WERI-Rb-1 (cell line): ENCODE measurements at regions not wholly inside any gene's neighbourhood (a gene's known extent, or its start where the extent isn't known, plus 50 kb on each side); places are given as distances from the start of the nearest gene placed in this dataset.
A peak's percentile ranks its signal among the peaks of the same experiment; 100 is the strongest.
"Not testable (repeated sequence)": the region's sequence is repeated elsewhere in the genome, so short reads cannot be mapped to it uniquely, and the experiment has no call there.

ENCODE experiments used
- DNase-seq: peaks from one replicate; pipeline ENCODE4 v3.0.0-alpha.2; 2020
- H3K27ac ChIP-seq: fragments of 250-450 bp; sonication (Bioruptor Pico); 2 replicates; pipeline ENCODE4 v1.5.1; 2020; ENCODE audit warnings: mild to moderate bottlenecking, moderate library complexity
- H3K27me3 ChIP-seq: fragments of 250-450 bp; sonication (Bioruptor Pico); 2 replicates; pipeline ENCODE4 v1.5.1; 2021; ENCODE audit warnings: mild to moderate bottlenecking, low read depth, moderate library complexity; ENCODE audit not compliant: insufficient read depth, severe bottlenecking
- H3K36me3 ChIP-seq: fragments of 250-450 bp; sonication (Bioruptor Pico); 2 replicates; pipeline ENCODE4 v1.5.1; 2020; ENCODE audit warnings: mild to moderate bottlenecking, moderate library complexity
- H3K4me3 ChIP-seq: 2 replicates; pipeline ENCODE4 v1.5.1; 2011; ENCODE audit warnings: low read depth, mild to moderate bottlenecking, control low read depth, low read length
- H3K9me3 ChIP-seq: fragments of 250-450 bp; sonication (Bioruptor Pico); 2 replicates; pipeline ENCODE4 v1.5.1; 2021; ENCODE audit warnings: mild to moderate bottlenecking, moderate library complexity; ENCODE audit not compliant: severe bottlenecking

DNA sequence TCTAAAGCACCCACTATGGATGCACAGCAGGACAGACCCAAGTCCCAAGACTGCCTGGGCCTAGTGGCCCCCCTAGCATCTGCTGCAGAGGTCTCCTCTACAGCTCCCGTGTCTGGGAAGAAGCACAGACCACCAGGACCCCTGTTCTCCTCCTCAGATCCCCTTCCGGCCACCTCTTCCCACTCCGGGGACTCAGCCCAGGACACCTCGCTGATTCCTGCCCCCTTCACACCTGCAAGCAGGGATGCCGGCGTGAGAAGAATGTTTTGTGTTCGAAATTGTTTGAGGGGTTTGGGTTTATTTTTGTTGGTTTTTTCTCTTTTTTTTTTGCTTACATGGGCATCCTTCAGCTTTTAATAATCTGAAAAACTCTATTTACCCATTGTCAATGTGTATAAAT is 150.3 kb upstream of the C1QTNF3 start:
- not testable (repeated sequence) for H3K27me3 ChIP-seq, DNase-seq, H3K4me3 ChIP-seq, H3K36me3 ChIP-seq, H3K9me3 ChIP-seq, H3K27ac ChIP-seq

DNA sequence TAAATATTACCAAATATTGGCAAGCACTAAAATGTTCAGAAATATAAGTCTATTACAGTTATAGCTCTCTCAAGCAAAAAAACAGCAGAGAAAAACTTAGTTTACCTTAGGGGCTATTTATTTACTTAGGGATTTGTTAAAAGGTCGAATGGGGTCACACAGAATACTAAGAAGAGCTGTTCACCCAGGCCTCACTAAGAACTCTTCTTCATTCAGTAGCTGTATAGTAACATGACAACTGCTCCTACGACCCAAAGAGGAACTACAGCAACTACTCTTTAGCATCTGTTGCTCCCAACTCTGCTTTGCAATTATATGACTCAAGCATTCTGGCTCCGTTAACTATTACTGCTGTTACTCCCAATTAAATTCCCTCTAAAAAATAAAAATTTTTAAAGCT is 150.8 kb upstream of the C1QTNF3 start:
- not testable (repeated sequence) for H3K36me3 ChIP-seq, H3K27ac ChIP-seq, H3K9me3 ChIP-seq, H3K4me3 ChIP-seq, H3K27me3 ChIP-seq, DNase-seq

DNA sequence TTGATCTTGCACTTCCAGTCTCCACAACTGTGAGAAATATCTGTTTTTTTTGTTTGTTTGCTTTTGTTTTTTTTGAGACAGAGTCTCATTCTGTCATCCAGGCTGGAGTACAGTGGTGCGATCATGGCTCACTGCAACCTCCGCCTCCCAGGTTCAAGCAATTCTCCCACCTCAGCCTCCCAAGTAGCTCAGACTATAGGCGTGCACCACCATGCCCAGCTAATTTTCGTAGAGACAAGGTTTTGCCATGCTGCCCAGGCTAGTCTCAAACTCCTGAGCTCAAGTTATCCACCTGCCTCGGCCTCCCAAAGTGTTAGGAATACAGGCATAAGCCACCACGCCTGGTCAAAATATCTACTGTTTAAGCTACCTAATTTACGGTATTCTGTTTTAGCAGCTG is 153.1 kb upstream of the C1QTNF3 start:
- not testable (repeated sequence) for DNase-seq, H3K27ac ChIP-seq, H3K27me3 ChIP-seq, H3K9me3 ChIP-seq, H3K36me3 ChIP-seq, H3K4me3 ChIP-seq

DNA sequence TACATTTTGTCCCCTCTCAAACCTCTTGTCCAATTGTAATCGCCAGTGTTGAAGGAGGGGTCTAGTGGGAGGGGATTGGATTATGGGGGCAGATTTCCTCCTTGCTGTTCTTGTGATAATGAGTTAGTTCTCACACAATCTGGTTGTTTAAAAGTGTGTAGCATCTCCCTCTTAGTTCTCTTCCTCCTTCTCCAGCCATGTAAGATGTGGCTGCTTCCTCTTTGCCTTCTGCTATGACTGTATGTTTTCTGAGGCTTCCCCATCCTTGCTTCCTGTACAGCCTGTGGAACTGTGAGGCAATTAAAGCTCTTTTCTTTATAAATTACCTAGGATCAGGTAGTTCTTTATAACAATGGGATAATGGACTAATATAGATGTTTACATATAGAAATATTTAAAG is 162.3 kb upstream of the C1QTNF3 start:
- DNase-seq = not testable (repeated sequence)

DNA sequence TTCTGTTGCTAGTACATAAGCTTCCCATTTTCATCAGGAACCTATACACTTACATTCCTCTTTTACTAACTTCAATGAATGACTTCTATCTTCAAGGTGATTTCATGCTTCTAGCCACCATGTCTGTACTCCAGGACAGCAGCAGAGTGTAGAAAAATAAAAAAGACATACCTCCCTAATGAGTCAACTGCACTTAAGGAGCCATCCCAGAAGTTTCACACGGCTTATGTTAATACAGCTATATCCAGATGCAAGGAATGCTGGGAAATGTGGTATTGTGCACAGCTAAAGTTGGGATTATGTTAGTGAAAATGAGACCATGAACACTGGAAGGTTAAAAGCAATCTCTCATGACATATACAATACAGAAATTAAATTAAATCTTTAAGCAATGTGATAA is 174.4 kb upstream of the C1QTNF3 start:
- not testable (repeated sequence) for H3K4me3 ChIP-seq, H3K27me3 ChIP-seq, H3K9me3 ChIP-seq, H3K36me3 ChIP-seq, H3K27ac ChIP-seq, DNase-seq

More for the DNA sequence above, 162.3 kb upstream of the C1QTNF3 start:
- H3K27ac ChIP-seq, H3K36me3 ChIP-seq, H3K4me3 ChIP-seq, H3K9me3 ChIP-seq, H3K27me3 ChIP-seq: not testable (repeated sequence)

DNA sequence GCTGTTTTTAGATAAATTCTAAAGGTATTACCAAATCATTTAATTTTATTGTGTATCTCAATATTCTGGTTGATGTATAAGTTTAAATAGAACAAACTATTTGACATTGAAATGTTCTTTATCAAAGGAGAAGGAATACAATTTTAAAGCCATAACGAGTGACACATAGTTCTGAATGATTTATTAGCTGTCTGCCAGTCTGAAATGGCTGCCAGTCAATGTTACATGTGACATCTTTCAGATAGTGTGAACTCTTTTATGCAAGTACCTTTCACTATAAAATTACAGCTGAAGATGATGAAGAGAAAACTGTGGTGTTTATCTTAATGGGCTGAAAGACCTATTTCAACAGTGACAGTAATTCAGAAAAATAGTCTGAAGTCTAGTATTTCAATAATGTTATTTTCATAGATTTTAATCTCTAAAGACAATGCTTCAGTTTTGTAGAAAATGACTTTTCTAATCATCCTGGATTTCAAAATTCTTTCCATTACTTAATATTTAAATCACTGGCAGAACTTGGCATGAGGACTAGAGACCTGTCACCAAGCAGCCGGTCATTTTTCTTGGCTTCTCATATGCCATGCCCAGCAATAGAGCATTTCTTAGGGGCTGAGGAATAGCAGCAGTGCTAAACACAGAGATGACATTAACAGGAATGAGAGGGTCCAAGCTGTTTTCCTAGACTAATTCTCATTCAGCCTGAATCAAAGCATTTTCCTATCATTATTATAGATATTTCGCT is 178.5 kb upstream of the C1QTNF3 start:
- not testable (repeated sequence) for DNase-seq, H3K27ac ChIP-seq

DNA sequence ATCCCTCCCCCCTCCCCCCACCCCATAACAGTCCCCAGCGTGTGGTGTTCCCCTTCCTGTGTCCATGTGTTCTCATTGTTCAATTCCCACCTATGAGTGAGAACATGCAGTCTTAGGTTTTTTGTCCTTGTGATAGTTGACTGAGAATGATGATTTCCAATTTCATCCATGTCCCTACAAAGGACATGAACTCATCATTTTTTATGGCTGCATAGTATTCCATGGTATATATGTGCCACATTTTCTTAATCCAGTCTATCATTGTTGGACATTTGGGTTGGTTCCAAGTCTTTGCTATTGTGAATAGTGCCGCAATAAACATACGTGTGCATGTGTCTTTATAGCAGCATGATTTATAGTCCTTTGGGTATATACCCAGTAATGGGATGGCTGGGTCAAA is 180.1 kb upstream of the C1QTNF3 start:
- DNase-seq, H3K9me3 ChIP-seq, H3K27ac ChIP-seq, H3K27me3 ChIP-seq, H3K4me3 ChIP-seq, H3K36me3 ChIP-seq: not testable (repeated sequence)

More for the DNA sequence above, 178.5 kb upstream of the C1QTNF3 start:
- H3K36me3 ChIP-seq, H3K9me3 ChIP-seq, H3K4me3 ChIP-seq, H3K27me3 ChIP-seq: not testable (repeated sequence)

DNA sequence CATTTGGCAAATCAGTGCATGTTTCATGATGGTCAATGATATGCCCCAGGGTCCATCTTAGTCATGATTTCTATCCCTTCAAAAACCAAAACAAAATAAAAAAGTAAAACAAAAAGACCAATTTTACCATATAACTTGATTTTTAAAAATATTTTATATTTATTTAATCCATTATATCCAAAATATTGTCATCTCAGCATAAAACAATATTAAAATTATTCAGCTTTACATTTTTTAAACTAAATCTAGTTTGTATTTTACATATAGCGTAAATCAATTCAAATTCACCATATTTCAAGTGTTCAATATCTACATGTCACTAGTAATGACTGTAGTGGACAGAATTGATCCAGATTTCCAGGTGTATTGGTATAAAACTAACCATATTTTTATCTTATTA is 187.4 kb upstream of the C1QTNF3 start:
- not testable (repeated sequence) for H3K4me3 ChIP-seq, H3K36me3 ChIP-seq, H3K27ac ChIP-seq, H3K9me3 ChIP-seq, H3K27me3 ChIP-seq, DNase-seq

DNA sequence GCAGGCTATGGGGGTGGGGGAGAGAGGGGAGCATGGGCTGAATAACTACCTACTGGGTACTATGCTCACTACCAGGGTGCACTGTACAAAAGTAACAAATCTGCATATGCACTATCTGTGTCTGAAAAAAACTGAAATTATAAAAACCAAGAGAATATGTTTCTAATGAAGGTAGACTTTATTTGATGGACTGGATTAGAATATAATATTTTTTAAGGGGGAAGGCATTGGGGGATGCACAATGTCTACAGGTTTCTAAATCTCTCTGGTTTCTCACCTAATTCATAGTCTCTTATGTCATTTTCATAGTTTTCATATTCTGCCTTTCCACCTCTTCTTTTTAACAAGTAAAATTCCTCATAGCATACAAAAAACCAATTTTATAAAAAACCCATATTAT is 200.8 kb upstream of the C1QTNF3 start:
- H3K27ac ChIP-seq = peak overlapping the region; percentile 84
- DNase-seq, H3K36me3 ChIP-seq, H3K27me3 ChIP-seq, H3K9me3 ChIP-seq: not testable (repeated sequence)
- peak overlapping the region; percentile 42 for H3K4me3 ChIP-seq

DNA sequence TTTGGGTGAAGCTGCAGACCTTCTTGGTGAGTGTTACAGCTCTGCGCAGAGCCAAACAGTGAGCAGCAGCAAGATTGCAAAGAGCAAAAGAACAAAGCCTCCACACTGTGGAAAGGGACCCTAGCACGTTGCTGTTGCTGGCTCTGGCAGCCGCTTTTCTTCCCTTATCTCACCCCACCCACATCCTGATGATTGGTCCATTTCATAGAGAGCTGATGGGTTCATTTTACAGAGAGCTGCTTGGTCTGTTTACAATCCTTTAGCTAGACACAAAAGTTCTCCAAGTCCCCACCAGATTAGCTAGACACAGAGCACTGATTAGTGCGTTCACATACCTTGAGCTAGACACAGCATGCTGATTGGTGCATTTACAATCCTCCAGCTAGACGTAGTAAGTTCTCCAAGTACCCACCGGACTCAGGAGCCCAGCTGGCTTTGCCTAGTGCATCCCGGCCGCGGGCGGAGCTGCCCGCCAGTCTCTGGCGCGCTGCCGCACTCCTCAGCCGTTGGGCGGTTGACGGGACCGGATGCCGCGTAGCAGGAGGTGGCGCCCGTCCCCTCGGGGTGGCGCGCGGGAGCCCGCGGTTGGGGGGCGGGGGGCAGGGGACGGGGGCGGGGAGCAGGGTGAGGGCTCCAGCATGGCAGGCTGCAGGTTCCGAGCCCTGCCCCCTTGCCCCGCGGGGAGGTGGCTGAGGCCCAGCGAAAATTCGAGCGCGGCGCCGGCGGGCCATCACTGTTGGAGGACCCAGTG is 201.4 kb upstream of the C1QTNF3 start:
- H3K27me3 ChIP-seq, H3K9me3 ChIP-seq, H3K36me3 ChIP-seq: not testable (repeated sequence)
- Histone ChIP-seq H3K4me3 (peak overlapping the region; percentile 42), H3K27ac (peak overlapping the region; percentile 84)
- DNase-seq = peak; percentile 87

- not testable (repeated sequence) for DNase-seq, H3K9me3 ChIP-seq, H3K27ac ChIP-seq, H3K36me3 ChIP-seq, H3K27me3 ChIP-seq
- H3K4me3 ChIP-seq = peak overlapping the region; percentile 23
These were observed 202.0 kb upstream of the C1QTNF3 start for GRCh38 chr5:34245032-34245394.

DNA sequence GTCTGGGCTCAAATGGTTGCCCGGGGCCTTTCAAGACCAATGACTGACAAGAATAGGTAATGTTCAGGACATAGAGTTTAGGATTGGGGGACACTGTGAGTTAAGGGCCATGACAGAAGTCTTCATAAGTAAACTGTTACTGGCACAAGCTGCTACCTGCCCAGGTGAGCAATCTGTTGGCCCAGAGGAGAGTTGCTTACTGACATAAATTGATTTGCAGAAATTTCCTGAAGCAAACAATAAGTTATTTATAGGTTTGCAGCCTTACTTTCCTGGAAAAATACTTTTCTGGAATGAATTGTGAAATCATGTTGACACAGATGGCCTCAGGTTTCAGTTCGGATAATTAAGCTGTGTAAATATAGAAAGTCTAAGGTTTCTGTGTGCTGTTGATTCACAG is 202.8 kb upstream of the C1QTNF3 start:
- not testable (repeated sequence) for H3K9me3 ChIP-seq, DNase-seq, H3K36me3 ChIP-seq, H3K27me3 ChIP-seq
- Histone ChIP-seq H3K4me3 (peak overlapping the region; percentile 31; the same call in 1 of the 2 replicates), H3K27ac (peak overlapping the region; percentile 19; the same call in 1 of the 2 replicates)

GRCh38 chr5:34258598-34258997 is 215.6 kb upstream of the C1QTNF3 start:
- not testable (repeated sequence) for H3K4me3 ChIP-seq, H3K27me3 ChIP-seq, H3K27ac ChIP-seq, DNase-seq, H3K9me3 ChIP-seq, H3K36me3 ChIP-seq

GRCh38 chr5:34261020-34261419 is 218.0 kb upstream of the C1QTNF3 start:
- H3K4me3 ChIP-seq, H3K36me3 ChIP-seq, DNase-seq, H3K27me3 ChIP-seq, H3K27ac ChIP-seq, H3K9me3 ChIP-seq: not testable (repeated sequence)

- H3K27ac ChIP-seq, H3K9me3 ChIP-seq, DNase-seq, H3K27me3 ChIP-seq, H3K36me3 ChIP-seq, H3K4me3 ChIP-seq: not testable (repeated sequence)
These were observed 223.1 kb upstream of the C1QTNF3 start for GRCh38 chr5:34266151-34266550.
